ENCODE measurements at regions not wholly inside any gene's neighbourhood (a gene's known extent, or its start where the extent isn't known, plus 50 kb on each side); places are given as distances from the start of the nearest gene placed in this dataset.
"Not testable (repeated sequence)": the region's sequence is repeated elsewhere in the genome, so short reads cannot be mapped to it uniquely, and the experiment has no call there.

GRCh38 chr5:63439537-63439936 is 522.7 kb downstream of the HTR1A start:
- ChIA-PET POLR2A (no interaction called here), CTCF (interaction anchor here (1.0 kb wide), 1 partner anchor 13 kb away, joined by 3 read pairs; no protein-coding TSS in a partner anchor)
- DNase-seq (ENCODE audit: extremely low spot score), result no peak
- no peak for TF ChIP-seq CTCF (IDR thresholded peaks at IDR 0.05; ENCODE audit: control extremely low read depth, extremely low read depth, low read depth, missing control alignments)

- ChIA-PET POLR2A (no interaction called here), CTCF (no interaction called here)
- no peak for TF ChIP-seq CTCF (IDR thresholded peaks at IDR 0.05; ENCODE audit: control extremely low read depth, extremely low read depth, low read depth, missing control alignments)
- no peak for DNase-seq (ENCODE audit: extremely low spot score)
These were observed 552.5 kb downstream of the HTR1A start for GRCh38 chr5:63409737-63410136.

- CTCF ChIA-PET, result no interaction called here
- DNase-seq (ENCODE audit: extremely low spot score), result no peak
- TF ChIP-seq CTCF (IDR thresholded peaks at IDR 0.05; ENCODE audit: control extremely low read depth, extremely low read depth, low read depth, missing control alignments), result no peak
- POLR2A ChIA-PET, result no interaction called here
These were observed 553.3 kb downstream of the HTR1A start for GRCh38 chr5:63408984-63409383.

- POLR2A ChIA-PET, result no interaction called here
- TF ChIP-seq CTCF (IDR thresholded peaks at IDR 0.05; ENCODE audit: control extremely low read depth, extremely low read depth, low read depth, missing control alignments), result peak; percentile 75
- CTCF ChIA-PET, result interaction anchor here (0.7 to 1.6 kb wide), 12 partner anchors 10 to 1211 kb away, joined by 3 to 12 read pairs (median 4); partner anchors contain the start of gene HTR1A
- peak; percentile 5 for DNase-seq (ENCODE audit: extremely low spot score)
These were observed 560.7 kb downstream of the HTR1A start for GRCh38 chr5:63401436-63402046.

GRCh38 chr5:63400079-63400478 is 562.2 kb downstream of the HTR1A start:
- CTCF ChIA-PET, result interaction anchor here (0.6 to 1.9 kb wide), 4 partner anchors 12 to 54 kb away, joined by 3 to 7 read pairs (median 5); no protein-coding TSS in a partner anchor
- DNase-seq (ENCODE audit: extremely low spot score), result no peak

GRCh38 chr5:63398346-63398745 is 563.9 kb downstream of the HTR1A start:
- no peak for DNase-seq (ENCODE audit: extremely low spot score)
- no peak for TF ChIP-seq CTCF (IDR thresholded peaks at IDR 0.05; ENCODE audit: control extremely low read depth, extremely low read depth, low read depth, missing control alignments)
- ChIA-PET CTCF (no interaction called here), POLR2A (no interaction called here)

More at GRCh38 chr5:63400079-63400478, 562.2 kb downstream of the HTR1A start:
- POLR2A ChIA-PET, result no interaction called here
- TF ChIP-seq CTCF (IDR thresholded peaks at IDR 0.05; ENCODE audit: control extremely low read depth, extremely low read depth, low read depth, missing control alignments), result no peak

- DNase-seq (ENCODE audit: extremely low spot score); POLR2A ChIA-PET: not testable (repeated sequence)
- CTCF ChIA-PET, result interaction anchor here (2.8 kb wide), 1 partner anchor 13 kb away, joined by 7 read pairs; no protein-coding TSS in a partner anchor
These were observed 574.1 kb downstream of the HTR1A start for GRCh38 chr5:63388188-63388587.
